SK-N-SH (cell line): ENCODE measurements at regions not wholly inside any gene's neighbourhood (a gene's known extent, or its start where the extent isn't known, plus 50 kb on each side); places are given as distances from the start of the nearest gene placed in this dataset.

Experiments used
- CTCF ChIP-seq: fragments of 200-600 bp; sonication (generic); IDR thresholded peaks from 2 replicates; pipeline ENCODE4 v1.6.1; 2017; ENCODE audit warnings: antibody characterized with exemption, mild to moderate bottlenecking, moderate library complexity
- EP300 ChIP-seq, 2 experiments: IDR thresholded peaks; 2 replicates each; pipeline versions ENCODE4 v1.4.0 to v1.6.1; 2012; ENCODE audit warnings: borderline replicate concordance in 1 of 2, low read depth in 1 of 2, low read length in 1 of 2
- EZH2phosphoT487 ChIP-seq: fragments of 200-600 bp; sonication (generic); IDR thresholded peaks from 2 replicates; pipeline ENCODE4 v1.6.1; 2017; ENCODE audit warnings: low read depth, mixed run types, mild to moderate bottlenecking, antibody characterized with exemption, moderate library complexity, borderline replicate concordance
- GABPA ChIP-seq: IDR thresholded peaks from 2 replicates; pipeline ENCODE4 v1.4.0; 2012; ENCODE audit warnings: low read depth, mild to moderate bottlenecking
- IRF3 ChIP-seq: fragments of 150-350 bp; IDR thresholded peaks from 2 replicates; pipeline ENCODE4 v1.6.1; 2016; ENCODE audit warnings: mild to moderate bottlenecking, low read depth, low read length
- MAX ChIP-seq: IDR thresholded peaks from 2 replicates; pipeline ENCODE4 v1.4.0; 2012; ENCODE audit warnings: low read depth
- MXI1 ChIP-seq: IDR thresholded peaks from 2 replicates; pipeline ENCODE4 v1.6.1; 2012; ENCODE audit warnings: mild to moderate bottlenecking, low read depth, low read length, improper control_type of control experiment
- POLR2AphosphoS5 ChIP-seq: IDR thresholded peaks from 2 replicates; pipeline ENCODE4 v1.6.1; 2012; ENCODE audit warnings: low read depth, low read length
- RAD21 ChIP-seq: IDR thresholded peaks from 2 replicates; pipeline ENCODE4 v1.6.1; 2012; ENCODE audit warnings: mild to moderate bottlenecking, low read length
- REST ChIP-seq: IDR thresholded peaks from 2 replicates; pipeline ENCODE4 v1.6.1; 2012; ENCODE audit warnings: mild to moderate bottlenecking, low read depth, low read length, moderate library complexity
- RFX5 ChIP-seq: IDR thresholded peaks from 2 replicates; pipeline ENCODE4 v1.6.1; 2012; ENCODE audit warnings: mild to moderate bottlenecking, improper control_type of control experiment, low read length
- SIN3A ChIP-seq: IDR thresholded peaks from 2 replicates; pipeline ENCODE4 v1.6.1; 2012; ENCODE audit warnings: low read depth, mild to moderate bottlenecking, low read length, moderate library complexity, borderline replicate concordance
- SMC3 ChIP-seq: IDR thresholded peaks from 2 replicates; pipeline ENCODE4 v1.6.1; 2012; ENCODE audit warnings: low read depth, low read length, improper control_type of control experiment
- TAF1 ChIP-seq: IDR thresholded peaks from 2 replicates; pipeline ENCODE4 v1.6.1; 2012; ENCODE audit warnings: low read depth, mild to moderate bottlenecking, low read length, moderate library complexity, borderline replicate concordance

GRCh38 chr2:83850071-83850725 lies 608.9 kb downstream of the SUCLG1 start:
- TF ChIP-seq CTCF (no peak), SIN3A (no peak), REST (no peak), RAD21 (no peak), TAF1 (no peak), GABPA (no peak), SMC3 (no peak), IRF3 (no peak), RFX5 (no peak), MAX (no peak), EP300 (IDR thresholded peaks at IDR 0.05; ENCODE audit: borderline replicate concordance in 1 of 2, low read depth in 1 of 2, low read length in 1 of 2) (no peak), POLR2AphosphoS5 (no peak), EZH2phosphoT487 (no peak), MXI1 (no peak)
